HG03060 (cell line): ENCODE measurements at regions not wholly inside any gene's neighbourhood (a gene's known extent, or its start where the extent isn't known, plus 50 kb on each side); places are given as distances from the start of the nearest gene placed in this dataset.
"Not testable (repeated sequence)": the region's sequence is repeated elsewhere in the genome, so short reads cannot be mapped to it uniquely, and the experiment has no call there.

ENCODE experiments used
- ATAC-seq: cut with Tn5 transposase; IDR thresholded peaks from one replicate; pipeline ENCODE4 v1.9.1; 2021; ENCODE audit warnings: low read depth, moderate number of reproducible peaks; ENCODE audit not compliant: unreplicated experiment

DNA sequence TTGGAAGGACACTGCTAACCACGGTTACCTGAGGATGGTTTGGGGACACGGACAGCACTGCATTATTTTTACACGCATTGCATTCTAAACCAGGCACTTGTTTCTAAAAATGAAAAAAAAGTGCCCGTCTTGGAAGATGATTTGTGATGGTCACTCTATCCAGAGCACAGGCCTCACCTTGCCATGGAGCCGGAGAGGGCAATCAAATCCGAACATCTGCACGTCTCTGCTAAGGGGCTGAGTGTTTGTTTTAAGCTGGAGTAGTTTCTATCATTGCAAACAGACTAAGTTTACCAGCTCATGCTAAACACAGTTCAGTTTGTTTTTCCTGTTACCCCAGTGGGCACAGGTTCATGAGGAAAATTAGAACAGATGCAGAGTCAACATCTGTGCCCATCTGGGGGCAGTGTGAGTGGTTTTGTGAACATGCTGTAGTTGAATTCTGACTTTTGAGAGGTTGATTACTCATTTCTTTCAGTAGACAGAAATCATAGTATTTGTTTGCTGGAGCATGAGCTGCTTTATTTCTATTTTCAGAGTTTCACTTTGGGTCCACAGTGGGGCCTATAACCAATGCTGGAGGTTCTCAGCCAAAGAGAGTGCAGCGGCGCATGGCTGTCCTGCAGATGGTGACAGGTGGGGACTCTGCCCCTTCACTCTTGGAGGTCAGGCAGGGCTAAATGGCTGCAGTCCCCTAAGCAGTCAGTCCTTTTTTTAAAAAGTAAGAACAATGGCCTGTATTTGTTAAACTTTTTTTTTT lies 65.4 kb upstream of the ENPP6 start:
- ATAC-seq = peak; percentile 53

DNA sequence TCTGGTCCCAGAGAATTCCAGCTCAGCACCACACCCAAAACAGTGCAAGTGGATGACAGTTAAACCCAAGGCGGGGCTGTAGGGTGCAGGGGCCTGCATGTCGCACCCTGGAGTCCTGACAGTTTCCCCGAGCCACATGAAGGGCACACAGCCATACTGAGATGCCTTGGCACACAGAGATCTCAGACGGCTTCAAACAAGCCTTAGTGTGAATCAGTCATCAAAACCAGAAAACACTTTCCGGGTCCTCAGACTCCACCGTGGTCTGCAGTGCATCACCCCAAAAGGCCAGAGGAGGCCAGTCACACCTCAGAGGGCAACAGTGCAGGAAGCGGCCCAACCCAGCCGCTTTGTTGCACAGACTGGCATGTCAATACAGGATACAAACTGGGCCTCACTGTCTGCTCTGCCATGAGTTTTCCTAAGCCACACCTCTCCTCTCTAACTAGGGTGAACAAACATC lies 64.6 kb upstream of the ENPP6 start:
- no peak for ATAC-seq

DNA sequence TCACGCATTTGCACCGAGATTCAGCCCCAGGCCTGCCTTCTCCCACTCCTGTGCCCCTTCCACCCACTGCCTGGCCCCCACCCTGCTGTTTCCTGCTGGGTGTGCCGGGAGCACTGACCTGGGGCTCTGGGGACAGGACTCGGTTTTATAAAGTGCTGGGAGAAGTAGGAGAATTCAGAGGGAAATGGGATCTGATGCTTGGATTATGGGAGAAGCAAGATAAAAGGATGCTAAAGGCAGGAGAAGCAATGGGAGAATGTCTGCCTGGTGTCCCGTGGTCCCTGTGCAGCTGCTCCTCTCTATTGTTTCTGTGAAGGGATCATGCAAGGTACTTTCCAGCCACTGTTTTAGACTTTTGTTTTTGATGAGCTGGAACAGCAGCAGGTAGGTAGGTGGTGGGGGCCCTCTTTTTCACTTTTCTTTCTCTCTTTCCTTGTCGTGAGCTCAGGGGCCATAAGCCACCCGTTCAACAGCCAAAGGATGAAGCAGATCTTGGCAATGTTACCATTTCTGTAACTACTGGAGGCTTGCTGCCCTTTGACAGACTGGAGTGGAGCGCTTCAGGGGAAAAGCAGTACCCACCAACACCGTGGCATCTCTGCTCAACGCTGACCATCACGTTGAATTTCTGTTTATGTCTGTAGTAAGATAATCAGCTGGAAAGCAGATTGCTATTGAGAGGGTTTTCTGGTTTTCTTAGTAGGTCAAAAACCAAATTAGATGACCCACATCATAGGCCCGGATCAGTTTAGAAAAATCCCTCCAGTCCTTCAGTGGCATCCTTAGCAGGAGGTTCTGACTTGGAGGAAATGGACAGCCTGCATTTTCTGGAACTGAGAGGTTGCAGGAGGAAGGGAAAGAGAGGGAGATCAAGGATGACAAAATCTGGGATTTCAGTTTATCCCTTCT lies 63.8 kb upstream of the ENPP6 start:
- ATAC-seq = no peak

DNA sequence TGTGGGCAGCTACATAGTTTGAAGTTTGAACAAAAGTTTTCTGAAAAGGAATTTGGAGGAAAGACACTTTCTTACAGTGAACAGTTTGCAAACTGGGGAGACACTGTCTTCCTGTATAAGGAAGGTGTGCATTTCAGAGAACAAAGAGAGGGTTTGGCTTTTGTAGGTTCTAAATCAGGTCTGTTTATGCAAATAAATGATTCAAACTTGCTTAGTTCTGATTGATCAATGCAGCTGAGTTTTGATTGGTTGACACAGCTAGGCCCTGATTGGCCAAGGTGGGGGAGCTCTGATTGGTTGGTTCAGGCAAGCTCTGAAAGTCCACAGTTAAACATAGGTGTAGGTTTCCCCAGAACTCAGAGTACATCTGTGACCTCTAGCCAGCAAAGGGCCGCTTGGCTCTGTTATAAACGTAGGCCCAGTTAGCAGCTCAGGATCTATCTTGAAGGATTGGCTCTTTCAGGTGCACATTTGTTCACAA lies 63.0 kb upstream of the ENPP6 start:
- ATAC-seq = peak; percentile 27

DNA sequence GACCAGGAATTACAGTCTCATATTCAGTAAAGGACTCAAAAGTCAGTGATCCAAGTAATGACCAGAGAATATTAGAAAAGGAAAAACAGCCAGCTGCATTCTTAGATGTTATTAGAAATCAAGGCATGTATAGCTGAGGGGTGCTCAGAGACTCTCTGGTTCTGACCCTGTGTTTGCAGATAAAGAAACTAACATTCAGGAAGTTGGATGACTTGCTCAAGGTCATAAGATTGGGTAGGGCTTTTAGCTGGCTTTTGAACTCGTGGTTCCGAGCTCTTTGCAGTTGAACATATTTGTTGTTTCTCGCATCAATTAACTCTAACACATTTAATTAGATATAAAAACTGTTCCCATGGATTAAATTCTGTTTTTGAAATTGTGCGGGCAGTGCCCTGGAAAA lies 62.5 kb upstream of the ENPP6 start:
- ATAC-seq = no peak

DNA sequence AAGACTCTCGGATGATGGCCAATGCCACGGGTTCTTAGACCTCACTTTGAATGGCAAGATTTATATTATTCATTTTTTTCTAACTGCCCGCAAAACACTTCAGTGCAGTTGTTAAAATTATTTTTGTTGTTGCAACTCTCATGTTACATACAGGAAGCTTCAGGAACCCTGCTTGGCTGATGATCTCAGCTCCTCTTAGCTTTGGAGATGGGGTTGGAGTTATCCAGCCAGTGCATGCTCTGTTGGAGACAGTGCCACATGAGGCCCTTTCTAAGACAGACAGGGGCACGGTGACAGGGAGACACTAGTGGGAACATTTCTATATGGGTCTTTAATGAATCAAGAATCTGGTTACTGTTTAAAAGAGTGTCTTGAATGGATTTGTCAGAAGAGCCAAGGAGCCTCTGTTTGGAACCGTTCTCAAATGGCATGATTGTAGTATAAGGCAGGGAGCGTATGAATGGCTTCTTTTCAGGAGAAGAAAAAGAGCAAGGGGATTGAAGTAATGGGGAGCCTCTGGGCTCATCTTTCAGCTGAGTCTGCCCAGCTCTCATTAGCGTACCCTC lies 61.9 kb upstream of the ENPP6 start:
- no peak for ATAC-seq

DNA sequence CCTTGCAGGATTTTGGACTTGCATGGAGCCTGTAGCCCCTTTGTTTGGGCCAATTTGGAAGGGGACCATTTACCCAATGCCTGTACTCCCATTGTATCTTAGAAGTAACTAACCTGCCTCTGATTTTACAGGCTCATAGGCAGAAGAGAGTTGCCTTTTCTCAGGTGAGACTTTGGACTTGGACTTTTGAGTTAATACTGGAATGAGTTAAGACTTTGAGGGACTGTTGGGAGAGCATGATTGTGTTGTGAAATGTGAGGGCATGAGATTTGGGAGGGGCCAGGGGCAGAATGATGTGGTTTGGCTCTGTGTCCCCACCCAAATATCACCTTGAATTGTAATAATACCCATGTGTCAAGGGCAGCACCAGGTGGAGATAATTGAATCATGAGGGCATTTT lies 60.1 kb upstream of the ENPP6 start:
- ATAC-seq = not testable (repeated sequence)

DNA sequence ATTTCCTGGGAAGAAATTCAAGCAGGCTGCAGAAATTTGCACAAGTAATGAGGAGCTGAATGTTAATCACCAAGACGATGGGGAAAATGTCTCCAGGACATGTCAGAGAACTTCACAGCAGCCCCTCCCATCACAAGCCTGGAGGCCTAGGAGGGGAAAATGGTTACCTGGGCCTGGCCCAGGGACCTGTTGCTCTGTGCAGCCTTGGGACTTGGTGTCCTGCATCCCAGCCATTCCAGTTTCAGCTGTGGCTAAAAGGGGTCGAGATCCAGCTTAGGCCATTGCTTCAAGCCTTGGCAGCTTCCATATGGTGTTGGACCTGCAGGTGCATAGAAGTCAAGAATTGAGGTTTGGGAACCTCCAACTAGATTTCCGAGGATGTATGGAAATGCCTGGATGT lies 59.3 kb upstream of the ENPP6 start:
- not testable (repeated sequence) for ATAC-seq

DNA sequence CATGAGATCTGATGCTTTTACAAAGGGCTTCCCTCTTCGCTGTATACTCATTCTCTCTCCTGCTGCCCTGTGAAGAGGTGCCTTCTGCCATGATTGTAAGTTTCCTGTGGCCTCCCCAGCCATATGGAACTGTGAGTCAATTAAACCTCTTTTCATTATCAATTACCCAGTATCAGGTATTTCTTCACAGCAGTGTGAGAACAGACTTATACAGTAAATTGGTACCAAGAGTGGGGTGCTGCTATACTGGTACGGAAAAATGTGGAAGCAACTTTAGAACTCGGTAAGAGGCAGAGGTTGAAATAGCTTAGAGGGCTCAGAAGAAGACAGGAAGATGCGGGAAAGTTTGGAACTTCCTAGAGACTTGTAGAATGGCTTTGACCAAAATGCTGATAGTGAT lies 58.7 kb upstream of the ENPP6 start:
- not testable (repeated sequence) for ATAC-seq

DNA sequence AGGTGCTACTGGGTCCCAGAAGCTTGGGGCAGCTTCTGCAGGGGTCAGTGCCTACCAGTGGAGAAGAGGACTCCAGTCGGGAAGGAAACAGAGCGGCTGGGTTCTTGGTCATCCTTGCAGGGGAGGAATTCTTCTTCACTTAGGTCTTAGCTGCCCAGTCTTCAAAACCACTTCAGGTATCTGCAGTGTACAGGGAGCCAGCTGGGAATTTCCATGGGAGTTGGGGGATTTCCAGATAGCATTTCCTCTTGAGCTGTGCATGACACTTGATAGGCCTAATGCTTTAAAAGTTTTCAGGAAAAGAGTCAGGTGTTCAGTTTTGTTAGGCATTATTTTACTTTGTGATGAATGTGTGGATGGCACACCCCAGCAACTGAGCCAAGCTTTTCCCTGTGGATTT lies 58.1 kb upstream of the ENPP6 start:
- ATAC-seq = no peak

DNA sequence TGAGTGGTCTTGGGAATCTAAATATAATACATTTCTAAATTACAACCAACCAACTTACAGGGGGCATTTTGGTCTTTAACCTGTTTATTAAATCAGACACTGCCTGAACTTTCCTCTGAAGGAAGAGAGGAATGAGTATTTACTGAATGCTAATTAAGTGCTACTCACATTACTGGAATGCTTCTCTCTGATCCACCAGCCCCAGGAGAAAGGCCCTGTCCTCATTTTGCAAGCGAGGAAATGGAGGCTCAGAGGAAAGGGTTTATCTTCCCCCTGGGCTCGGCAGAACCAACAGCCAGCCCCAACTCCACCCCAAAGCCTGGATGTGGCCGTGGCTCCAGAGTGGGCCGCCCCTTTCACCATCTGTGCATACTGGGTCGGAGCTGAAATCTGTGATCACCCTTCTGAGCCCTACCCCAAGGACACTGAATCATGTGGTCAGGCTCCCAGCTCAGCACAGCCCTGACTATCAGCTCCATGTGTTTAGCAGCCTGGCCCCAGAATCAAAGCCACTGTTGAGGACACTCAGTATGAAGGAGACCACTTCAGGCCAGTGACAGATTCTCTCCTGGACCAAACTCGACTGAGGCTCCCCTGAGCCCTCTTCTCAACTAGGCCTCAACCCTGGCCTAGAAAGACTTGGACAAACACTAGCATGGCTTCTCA lies 56.7 kb upstream of the ENPP6 start:
- ATAC-seq = no peak

DNA sequence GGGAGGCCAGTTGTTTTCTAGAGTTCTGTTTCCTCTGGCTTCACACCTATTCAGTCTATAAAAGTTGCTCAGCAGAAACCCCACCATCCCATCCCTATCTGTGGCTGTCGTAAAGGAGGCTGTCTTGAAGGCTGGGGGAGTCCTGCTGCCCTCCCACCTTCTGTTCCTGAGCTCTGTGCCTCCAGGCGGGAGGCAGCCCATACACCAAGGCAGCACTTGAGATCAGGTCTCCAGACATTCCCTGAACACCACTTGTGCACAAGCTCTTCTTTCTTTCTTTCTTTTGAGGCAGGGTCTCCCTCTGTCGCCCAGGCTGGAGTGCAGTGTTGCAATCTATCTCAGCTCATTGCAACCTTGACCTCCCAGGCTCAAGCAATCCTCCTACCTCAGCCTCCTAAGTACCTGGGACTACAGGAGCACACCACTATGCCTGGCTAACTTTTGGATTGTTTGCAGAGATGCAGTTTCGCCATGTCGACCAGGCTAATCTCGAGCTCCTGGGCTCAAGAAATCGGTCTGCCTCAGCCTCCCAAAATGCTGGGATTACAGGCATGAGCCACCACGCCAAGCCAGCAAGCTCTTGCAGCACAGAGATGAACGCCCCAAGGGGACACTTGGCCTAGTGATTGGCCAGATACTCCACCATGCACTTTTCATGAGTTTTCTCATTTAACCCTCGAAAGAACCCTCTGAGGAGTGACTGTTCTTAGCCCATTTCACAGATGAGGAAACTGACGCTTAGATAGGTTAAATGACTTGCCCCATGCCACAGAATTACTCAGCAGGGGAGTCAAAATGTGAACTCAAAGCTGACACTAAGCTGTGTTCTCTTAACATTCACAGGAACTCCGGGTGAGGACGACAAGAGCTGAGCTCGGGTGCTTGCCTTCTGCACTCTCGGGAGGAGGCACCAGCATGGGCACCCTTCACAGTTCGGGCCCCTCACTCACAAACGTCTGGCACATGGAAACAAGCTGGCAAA lies 55.8 kb upstream of the ENPP6 start:
- ATAC-seq = peak; percentile 43

DNA sequence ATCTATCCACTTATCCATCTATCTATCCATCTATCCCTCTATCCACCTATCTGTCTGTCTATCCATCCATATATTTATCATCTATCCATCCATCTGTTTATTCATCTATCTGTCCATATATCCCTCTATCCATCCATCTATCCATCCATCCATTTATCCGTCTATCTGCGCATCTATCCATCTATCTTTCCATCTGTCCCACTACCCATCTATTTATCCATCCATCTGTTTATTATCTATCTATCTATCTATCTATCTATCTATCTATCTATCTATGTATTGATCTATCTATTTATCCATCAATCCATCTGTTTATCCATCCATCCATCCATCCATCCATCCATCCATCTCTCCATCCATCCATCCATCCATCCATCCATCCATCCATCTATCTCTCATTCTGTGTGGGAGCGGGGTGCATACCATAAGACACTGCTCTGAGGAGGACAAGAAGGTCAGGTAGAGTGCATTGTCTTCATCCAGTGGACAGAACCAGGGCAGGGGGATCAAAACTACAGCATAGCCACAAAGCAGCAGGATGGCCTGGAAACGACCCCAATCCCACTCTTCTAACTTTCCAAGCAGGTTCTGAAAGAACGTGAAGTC lies 53.2 kb upstream of the ENPP6 start:
- ATAC-seq = no peak

DNA sequence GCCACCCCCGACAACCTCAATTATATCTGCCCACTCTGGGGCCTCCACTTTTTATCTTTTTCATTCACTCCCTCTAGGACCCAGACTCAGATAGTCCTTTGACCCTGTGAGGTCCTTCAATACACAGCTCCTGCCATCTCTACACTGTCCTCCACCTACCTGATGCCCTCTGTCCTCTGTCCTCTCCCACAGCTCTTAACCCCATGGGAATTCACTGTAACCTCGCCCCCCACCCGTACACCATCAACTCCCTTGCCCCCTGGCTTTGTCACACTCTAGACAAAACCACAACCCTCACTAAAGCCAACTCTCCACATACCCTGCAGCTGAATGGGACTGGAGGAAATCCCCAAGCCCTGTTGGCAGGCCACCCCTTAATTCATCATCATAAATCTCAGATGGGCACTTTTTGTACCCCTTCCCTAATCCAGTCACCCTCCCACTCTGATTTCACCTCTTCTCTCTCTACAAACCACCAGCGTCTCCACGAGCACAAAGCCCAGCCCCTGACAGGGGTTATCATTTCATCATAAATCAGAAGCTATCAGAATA lies 52.3 kb upstream of the ENPP6 start:
- ATAC-seq = no peak

DNA sequence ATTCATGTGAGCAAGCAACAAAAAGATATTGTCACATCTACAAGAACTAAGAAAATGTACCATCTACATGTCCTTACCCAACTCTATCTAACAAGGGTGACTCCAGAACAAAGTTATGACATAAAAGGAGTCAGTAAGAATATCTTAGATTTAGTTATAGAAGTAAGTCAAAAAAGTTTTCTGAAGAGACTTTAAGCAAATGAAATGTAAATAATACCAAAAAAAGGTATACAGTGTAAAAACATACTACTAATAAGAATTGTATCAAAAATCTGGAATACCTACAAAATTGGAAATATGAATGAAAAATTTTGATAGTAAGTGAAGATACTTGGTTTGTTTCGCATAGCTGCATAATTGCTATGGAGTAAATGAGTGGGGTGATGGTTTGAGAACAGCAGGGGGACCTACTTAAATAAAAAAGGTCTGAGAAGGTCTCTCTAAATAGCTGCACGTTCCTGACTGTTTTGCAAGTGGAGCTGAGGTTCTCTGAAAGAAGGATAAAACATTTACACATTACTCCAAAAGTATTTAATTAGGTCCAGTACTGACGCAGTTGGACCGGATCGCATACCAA lies 51.0 kb upstream of the ENPP6 start:
- no peak for ATAC-seq

DNA sequence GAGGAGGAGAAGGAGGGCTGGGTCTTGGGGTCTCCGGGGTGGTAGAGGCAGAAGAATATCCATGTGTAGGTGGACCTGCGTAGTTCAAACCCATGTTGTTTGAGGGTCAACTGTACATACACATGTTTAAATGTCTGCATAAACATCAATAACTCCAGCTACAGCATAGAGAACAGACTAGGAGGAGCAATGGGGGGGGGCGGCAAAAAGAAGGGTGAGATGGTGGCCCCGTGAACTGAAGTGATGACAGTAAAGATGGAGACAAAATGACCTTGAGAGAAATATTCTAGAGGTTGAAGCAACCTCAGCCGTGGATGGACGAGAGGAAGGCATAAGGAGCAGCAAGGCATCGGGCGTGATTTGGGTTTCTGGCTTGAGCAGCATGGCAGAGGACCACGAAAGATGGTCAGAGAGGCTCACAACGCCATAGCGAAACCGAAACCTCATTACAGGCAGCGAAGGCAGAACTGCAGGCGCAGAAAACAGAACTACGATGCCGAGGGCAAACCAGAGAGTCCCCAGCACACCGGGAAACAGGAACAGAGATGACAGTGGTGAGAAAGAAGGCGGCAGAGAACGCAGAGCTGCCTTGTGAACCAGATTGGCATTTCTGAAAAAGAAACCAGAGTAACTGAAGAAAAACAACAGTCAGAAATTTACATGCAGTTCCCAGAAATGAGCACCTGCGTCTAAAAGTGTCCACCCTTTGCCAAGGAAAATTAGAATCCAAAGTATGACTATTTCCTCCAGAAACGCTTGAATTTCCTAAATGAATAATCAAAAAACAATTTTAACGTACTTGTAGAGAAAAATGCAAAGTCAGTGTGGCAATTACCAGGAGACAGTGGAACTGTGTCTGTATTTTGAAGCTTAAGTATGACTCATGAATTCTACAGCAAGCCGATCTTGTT lies 50.3 kb upstream of the ENPP6 start:
- peak; percentile 70 for ATAC-seq
